Esophagus squamous epithelium (tissue), 5 donors: ENCODE measurements at regions not wholly inside any gene's neighbourhood (a gene's known extent, or its start where the extent isn't known, plus 50 kb on each side); places are given as distances from the start of the nearest gene placed in this dataset.

Source experiments
- DNase-seq: peaks from one replicate; lab custom pipeline; 2025; lab: John Stamatoyannopoulos, UW
- H3K27ac ChIP-seq, 4 donors: fragments of 200-600 bp; sonication (generic); one replicate each; pipeline ENCODE4 v1.5.1; 2016 to 2019; ENCODE audit warnings: mild to moderate bottlenecking in 1 of 4
- H3K27me3 ChIP-seq, 4 donors: fragments of 200-600 bp; sonication (generic); 1 replicate in 3 of 4; 2 replicates in 1 of 4; pipeline versions ENCODE4 v1.5.1 to v1.6.0; 2017 to 2021; ENCODE audit warnings: antibody characterized with exemption in 1 of 4
- H3K36me3 ChIP-seq, 3 donors: fragments of 200-600 bp; sonication (generic); one replicate each; pipeline ENCODE4 v1.5.1; 2016 to 2019
- H3K4me1 ChIP-seq, 3 donors: fragments of 200-600 bp; sonication (generic); one replicate each; pipeline ENCODE4 v1.5.1; 2017 to 2019
- H3K4me3 ChIP-seq, 4 donors: fragments of 200-600 bp; sonication (generic); 1 replicate in 3 of 4; 2 replicates in 1 of 4; pipeline ENCODE4 v1.5.1; 2016 to 2019; ENCODE audit warnings: mild to moderate bottlenecking in 2 of 4, moderate library complexity in 1 of 4
- H3K9me3 ChIP-seq, 3 donors: fragments of 200-600 bp; sonication (generic); one replicate each; pipeline ENCODE4 v1.5.1; 2016 to 2019
- CTCF ChIP-seq, 6 experiments: fragments of 450-650 bp in 4 of 6; fragments of 200-600 bp in 2 of 6; sonication (generic) in 2 of 6; IDR thresholded peaks; one replicate each; pipeline ENCODE4 v1.5.1; 2016 to 2019; ENCODE audit warnings: antibody characterized with exemption in 6 of 6, mild to moderate bottlenecking in 4 of 6, moderate library complexity in 4 of 6
- POLR2A ChIP-seq, 4 donors: fragments of 450-650 bp; IDR thresholded peaks; one replicate each; pipeline ENCODE4 v1.6.1; 2017; ENCODE audit warnings: antibody characterized with exemption in 4 of 4, mild to moderate bottlenecking in 4 of 4, moderate library complexity in 3 of 4
- WGBS, 2 donors: methylation state at CpG; one replicate each; pipeline ENCODE4 v1.1.5; 2018; 5-methylcytosine and 5-hydroxymethylcytosine counted together
- intact Hi-C: fragments of 100-400 bp; cut with DNase I; formaldehyde crosslinking; loops from one replicate; pipeline ENCODE4 v1.15.0; 2022
- donor health status: DM: yes; HTN: yes; CAD: no.

- Histone ChIP-seq H3K27me3 (no peaks in the 10 kb centered on the region), H3K36me3 (no peaks in the 10 kb centered on the region), H3K9me3 (no peaks in the 10 kb centered on the region), H3K4me1 (peaks cover 0 to 3% (median 0%) of the 10 kb centered on the region in 3 donors), H3K4me3 (no peak overlapping the region), H3K27ac (no peak overlapping the region)
- TF ChIP-seq CTCF (IDR thresholded peaks at IDR 0.05) = no peak
- no peak for TF ChIP-seq POLR2A (IDR thresholded peaks at IDR 0.05)
- intact Hi-C loops = no loop called here
- WGBS, 2 donors = 63 to 83% methylated on average over 2 to 7 of the region's 8 CpGs
- DNase-seq = no peak
These were observed 118.7 kb upstream of the C1QTNF9B start for GRCh38 chr13:24016046-24016445.

GRCh38 chr13:24022568-24022967 is 125.3 kb upstream of the C1QTNF9B start:
- no peaks in the 10 kb centered on the region for H3K9me3 ChIP-seq
- DNase-seq = no peak
- H3K4me1 ChIP-seq = peaks cover 0 to 3% (median 0%) of the 10 kb centered on the region in 3 donors
- intact Hi-C loops = loop anchor here (5.0 kb wide), 1 partner anchor 195 kb away; no protein-coding TSS in a partner anchor
- H3K27ac ChIP-seq = no peak overlapping the region
- no peaks in the 10 kb centered on the region for H3K36me3 ChIP-seq
- TF ChIP-seq POLR2A (IDR thresholded peaks at IDR 0.05) = no peak
- no peak for TF ChIP-seq CTCF (IDR thresholded peaks at IDR 0.05)
- H3K4me3 ChIP-seq = no peak overlapping the region
- no peaks in the 10 kb centered on the region for H3K27me3 ChIP-seq

- WGBS, 2 donors = 71 to 79% methylated on average over 1 of the region's 1 CpG
- no peak for DNase-seq
- Histone ChIP-seq H3K27me3 (no peaks in the 10 kb centered on the region), H3K27ac (no peak overlapping the region), H3K4me1 (peaks cover 0 to 3% (median 0%) of the 10 kb centered on the region in 3 donors), H3K4me3 (no peak overlapping the region), H3K9me3 (no peaks in the 10 kb centered on the region), H3K36me3 (no peaks in the 10 kb centered on the region)
- TF ChIP-seq CTCF (IDR thresholded peaks at IDR 0.05) (no peak), POLR2A (IDR thresholded peaks at IDR 0.05) (no peak)
- intact Hi-C loops = loop anchor here (5.0 kb wide), 1 partner anchor 194 kb away; no protein-coding TSS in a partner anchor
These were observed 125.8 kb upstream of the C1QTNF9B start for GRCh38 chr13:24023073-24023472.

- no peaks in the 10 kb centered on the region for H3K9me3 ChIP-seq
- H3K4me1 ChIP-seq = peaks cover 0 to 7% (median 0%) of the 10 kb centered on the region in 3 donors
- no peaks in the 10 kb centered on the region for H3K27me3 ChIP-seq
- H3K27ac ChIP-seq = no peak overlapping the region
- 52 to 54% methylated on average over 4 of the region's 4 CpGs for WGBS, 2 donors
- no peak for TF ChIP-seq CTCF (IDR thresholded peaks at IDR 0.05)
- no peak for TF ChIP-seq POLR2A (IDR thresholded peaks at IDR 0.05)
- H3K4me3 ChIP-seq = no peak overlapping the region
- no peak for DNase-seq
- no peaks in the 10 kb centered on the region for H3K36me3 ChIP-seq
- intact Hi-C loops = no loop called here
These were observed 130.2 kb upstream of the C1QTNF9B start for GRCh38 chr13:24027494-24027893.

- no peak for TF ChIP-seq CTCF (IDR thresholded peaks at IDR 0.05)
- no peak for DNase-seq
- Histone ChIP-seq H3K36me3 (no peaks in the 10 kb centered on the region), H3K4me3 (no peak overlapping the region), H3K27ac (peak overlapping the region in 2 of 4 donors; percentile 21 to 23), H3K4me1 (peaks cover 4 to 41% (median 11%) of the 10 kb centered on the region in 3 donors), H3K9me3 (no peaks in the 10 kb centered on the region), H3K27me3 (no peaks in the 10 kb centered on the region)
- intact Hi-C loops = no loop called here
- 25 to 31% methylated on average over 2 of the region's 2 CpGs for WGBS, 2 donors
These were observed 128.3 kb upstream of the SPATA13 start for GRCh38 chr13:24032252-24032651.
